Uterus (tissue), 2 donors: ENCODE measurements at regions not wholly inside any gene's neighbourhood (a gene's known extent, or its start where the extent isn't known, plus 50 kb on each side); places are given as distances from the start of the nearest gene placed in this dataset.

Experiments used
- CTCF ChIP-seq, 4 experiments: fragments of 200-600 bp in 2 of 4; fragments of 450-650 bp in 2 of 4; sonication (generic) in 2 of 4; IDR thresholded peaks; one replicate each; pipeline ENCODE4 v1.5.1; 2016 to 2019; ENCODE audit warnings: antibody characterized with exemption in 4 of 4, mild to moderate bottlenecking in 2 of 4, moderate library complexity in 1 of 4
- POLR2A ChIP-seq, 2 donors: fragments of 450-650 bp; IDR thresholded peaks; one replicate each; pipeline ENCODE4 v1.6.1; 2016; ENCODE audit warnings: antibody characterized with exemption in 2 of 2, mild to moderate bottlenecking in 1 of 2, moderate library complexity in 1 of 2

DNA sequence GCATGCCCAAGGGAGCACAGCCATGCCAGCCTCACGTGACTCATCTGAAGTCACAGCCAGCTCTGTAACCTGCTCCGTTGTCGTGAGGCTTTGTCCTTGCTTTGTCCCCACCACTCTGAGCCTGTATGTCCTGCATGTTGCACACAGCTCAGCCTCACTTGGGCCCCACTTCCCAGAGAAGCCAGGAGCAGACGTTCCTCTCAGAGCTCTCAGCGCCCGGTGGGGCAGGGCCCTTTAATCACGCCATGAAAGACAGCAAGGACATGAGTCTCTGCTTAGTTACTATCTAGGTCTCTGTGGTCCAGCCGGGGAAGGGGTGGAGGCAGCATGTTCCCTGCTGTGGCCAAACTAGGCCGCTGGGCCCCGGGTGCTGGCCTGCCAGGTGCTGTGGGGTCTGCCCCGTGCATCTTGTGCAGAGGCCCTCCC, 127.4 kb upstream of the FAM20C start:
- TF ChIP-seq CTCF (IDR thresholded peaks at IDR 0.05) (no peak), POLR2A (IDR thresholded peaks at IDR 0.05) (no peak)
